CD4-positive, CD25-positive, alpha-beta regulatory T cell (primary cell): ENCODE measurements at regions not wholly inside any gene's neighbourhood (a gene's known extent, or its start where the extent isn't known, plus 50 kb on each side); places are given as distances from the start of the nearest gene placed in this dataset.

Experiments used
- ATAC-seq, 2 donors: fragments of 150-1000 bp; cut with Tn5 transposase; one replicate each; pipeline ENCODE4 v1.10.0; 2021; ENCODE audit warnings: low read depth in 2 of 2, moderate number of reproducible peaks in 2 of 2, moderate library complexity in 1 of 2
- DNase-seq, 3 donors: peaks; one replicate each; pipeline versions ENCODE4 v3.0.0 to v3.0.0-alpha.2; 2012 to 2022; ENCODE audit warnings: mixed read lengths in 1 of 3
- H3K27ac ChIP-seq: one replicate; pipeline ENCODE4 v1.7.0; 2013; ENCODE audit warnings: mild to moderate bottlenecking, low read length; ENCODE audit not compliant: insufficient read depth, poor library complexity, severe bottlenecking
- H3K27me3 ChIP-seq: one replicate; pipeline ENCODE4 v1.7.0; 2013; ENCODE audit warnings: low read length; ENCODE audit not compliant: control insufficient read depth, insufficient read depth
- H3K36me3 ChIP-seq: one replicate; pipeline ENCODE4 v1.7.0; 2013; ENCODE audit warnings: mild to moderate bottlenecking, low read length, moderate library complexity; ENCODE audit not compliant: control insufficient read depth, insufficient read depth
- H3K4me1 ChIP-seq: 2 replicates; pipeline ENCODE4 v1.7.0; 2013; ENCODE audit warnings: mild to moderate bottlenecking, low read length; ENCODE audit not compliant: insufficient read depth, control insufficient read depth, poor library complexity, severe bottlenecking
- H3K4me3 ChIP-seq: one replicate; pipeline ENCODE4 v1.7.0; 2013; ENCODE audit warnings: low read depth, mild to moderate bottlenecking, low read length, moderate library complexity
- H3K9me3 ChIP-seq, 2 experiments: 1 replicate in 1 of 2; 2 replicates in 1 of 2; pipeline ENCODE4 v1.7.0; 2013; ENCODE audit warnings: low read length in 2 of 2, mild to moderate bottlenecking in 1 of 2, moderate library complexity in 1 of 2; ENCODE audit not compliant: control insufficient read depth in 2 of 2
- H3K27ac Mint-ChIP-seq, 3 donors: one replicate each; pipeline ENCODE4 v1.8.0; 2020 to 2022; ENCODE audit warnings: mild to moderate bottlenecking in 3 of 3, mixed read lengths in 3 of 3, moderate library complexity in 2 of 3
- H3K27me3 Mint-ChIP-seq: one replicate; pipeline ENCODE4 v1.8.0; 2022; ENCODE audit warnings: mild to moderate bottlenecking, mixed read lengths
- H3K36me3 Mint-ChIP-seq: one replicate; pipeline ENCODE4 v1.8.0; 2020; ENCODE audit warnings: mixed read lengths
- H3K4me1 Mint-ChIP-seq, 4 donors: one replicate each; pipeline ENCODE4 v1.8.0; 2020 to 2022; ENCODE audit warnings: mixed read lengths in 4 of 4, mild to moderate bottlenecking in 1 of 4
- H3K4me3 Mint-ChIP-seq, 4 donors: one replicate each; pipeline ENCODE4 v1.8.0; 2020 to 2022; ENCODE audit warnings: mild to moderate bottlenecking in 4 of 4, mixed read lengths in 4 of 4, moderate library complexity in 3 of 4
- H3K9me3 Mint-ChIP-seq, 7 donors: one replicate each; pipeline ENCODE4 v1.8.0; 2020 to 2022; ENCODE audit warnings: mixed read lengths in 7 of 7, mild to moderate bottlenecking in 3 of 7, moderate library complexity in 2 of 7

DNA sequence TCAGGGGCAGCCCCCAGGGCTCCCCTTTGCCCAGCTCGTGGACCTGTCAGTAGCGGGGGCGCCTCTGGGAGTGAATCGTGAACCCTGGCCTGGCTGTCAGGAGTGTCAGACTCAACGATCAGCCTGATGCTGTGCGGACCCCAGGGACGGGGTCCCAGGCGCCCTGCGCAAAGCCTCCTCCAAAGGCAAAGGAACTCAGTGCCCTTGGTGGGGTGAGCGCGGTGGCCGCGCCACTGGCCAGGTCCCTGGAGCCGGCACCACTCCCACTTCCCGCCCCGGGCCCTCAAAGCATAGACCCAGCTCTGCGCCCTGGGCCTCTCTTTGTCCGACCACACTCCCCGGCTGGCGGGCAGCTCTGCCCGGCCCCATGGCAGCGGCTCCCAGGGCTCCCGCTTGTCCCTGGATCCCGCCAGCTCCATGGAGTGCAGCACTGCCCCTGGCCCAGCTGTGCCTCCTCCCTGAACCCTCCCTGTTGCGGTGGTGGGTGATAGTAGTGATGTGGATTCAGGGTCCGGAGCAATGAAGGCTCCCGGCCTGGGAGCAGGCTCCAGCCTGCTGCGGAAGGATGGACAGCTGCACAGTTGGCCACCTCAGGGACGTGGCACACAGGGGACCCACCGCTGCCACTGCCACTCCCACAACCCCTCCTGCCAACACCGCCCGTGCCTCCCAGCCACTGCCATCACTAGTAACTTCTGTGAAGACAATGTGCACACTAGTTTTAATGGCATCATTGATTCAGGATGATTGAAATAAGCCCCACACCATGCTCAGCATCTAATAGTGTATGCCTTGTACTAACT, 263.8 kb downstream of the ZBBX start:
- Histone ChIP-seq H3K4me3 (no peak overlapping the region), H3K4me1 (no peaks in the 10 kb centered on the region), H3K36me3 (no peaks in the 10 kb centered on the region), H3K9me3 (no peaks in the 10 kb centered on the region), H3K27ac (no peak overlapping the region), H3K27me3 (no peaks in the 10 kb centered on the region)
- DNase-seq (no peak), ATAC-seq (no peak)
- no peaks in the 10 kb centered on the region for H3K36me3 Mint-ChIP-seq
- H3K9me3 Mint-ChIP-seq: peaks cover 0 to 14% (median 3%) of the 10 kb centered on the region in 7 donors
- no peaks in the 10 kb centered on the region for H3K4me1 Mint-ChIP-seq
- H3K4me3 Mint-ChIP-seq: no peak overlapping the region
- no peaks in the 10 kb centered on the region for H3K27me3 Mint-ChIP-seq
- no peak overlapping the region for H3K27ac Mint-ChIP-seq

DNA sequence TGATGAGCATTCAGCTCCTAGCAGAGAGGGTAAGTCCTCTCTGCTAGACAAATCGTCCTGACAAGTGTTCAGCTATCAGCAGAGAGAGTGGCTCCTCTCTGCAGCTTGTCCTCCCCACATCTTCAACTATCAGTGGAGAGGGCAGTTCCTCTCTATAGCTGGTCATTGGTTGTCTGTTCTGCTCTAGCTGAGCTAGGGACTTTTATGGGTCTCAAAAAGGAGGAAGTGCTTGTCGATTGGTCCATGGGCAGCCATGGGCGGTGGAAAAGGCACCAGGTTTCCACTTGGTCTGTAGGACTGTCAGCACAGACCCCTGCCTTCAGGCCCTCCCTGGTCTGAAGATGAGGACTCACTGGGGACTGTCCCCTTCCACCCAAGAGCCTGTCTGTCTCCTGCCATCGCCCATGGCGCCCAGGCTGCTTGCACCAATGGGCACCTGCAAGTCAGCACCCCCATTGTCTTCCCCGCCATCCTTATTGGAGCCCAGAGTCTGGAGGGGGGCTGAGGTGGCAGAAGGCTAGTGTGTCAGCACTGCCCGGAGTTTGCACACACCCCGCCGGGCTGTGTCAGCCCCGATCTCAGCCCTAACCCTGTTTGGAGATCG, 264.7 kb downstream of the ZBBX start:
- Histone ChIP-seq H3K9me3 (no peaks in the 10 kb centered on the region), H3K27ac (no peak overlapping the region), H3K36me3 (no peaks in the 10 kb centered on the region), H3K27me3 (no peaks in the 10 kb centered on the region), H3K4me3 (no peak overlapping the region), H3K4me1 (no peaks in the 10 kb centered on the region)
- no peaks in the 10 kb centered on the region for H3K27me3 Mint-ChIP-seq
- H3K4me3 Mint-ChIP-seq: no peak overlapping the region
- no peaks in the 10 kb centered on the region for H3K36me3 Mint-ChIP-seq
- peaks cover 0 to 14% (median 3%) of the 10 kb centered on the region in 7 donors for H3K9me3 Mint-ChIP-seq
- no peaks in the 10 kb centered on the region for H3K4me1 Mint-ChIP-seq
- no peak overlapping the region for H3K27ac Mint-ChIP-seq
- ATAC-seq: no peak
- no peak for DNase-seq

DNA sequence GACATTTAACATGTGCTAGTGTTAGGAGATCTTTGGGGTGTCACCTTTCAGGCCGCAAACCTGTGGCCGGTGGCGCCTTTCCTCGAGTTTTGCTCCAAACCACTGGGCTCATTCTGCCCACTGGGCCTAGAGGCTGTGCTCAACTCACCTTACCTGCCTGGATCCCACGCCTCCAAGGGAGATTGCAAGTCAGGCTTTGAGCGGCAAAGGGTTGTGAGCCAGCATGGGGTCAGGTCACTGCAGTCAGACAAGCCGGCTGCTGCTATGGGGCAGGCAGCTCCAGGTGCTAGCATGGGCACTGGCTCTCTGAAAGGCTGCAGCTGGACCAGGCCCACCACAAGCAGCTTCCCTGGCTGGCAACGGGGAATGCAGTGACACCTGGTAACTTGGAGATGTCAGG, 265.5 kb downstream of the ZBBX start:
- Mint-ChIP-seq H3K27me3 (no peaks in the 10 kb centered on the region), H3K27ac (no peak overlapping the region), H3K4me1 (no peaks in the 10 kb centered on the region), H3K9me3 (peaks cover 0 to 14% (median 4%) of the 10 kb centered on the region in 7 donors), H3K36me3 (no peaks in the 10 kb centered on the region), H3K4me3 (no peak overlapping the region)
- DNase-seq (no peak), ATAC-seq (no peak)
- Histone ChIP-seq H3K27ac (no peak overlapping the region), H3K4me3 (no peak overlapping the region), H3K36me3 (no peaks in the 10 kb centered on the region), H3K27me3 (no peaks in the 10 kb centered on the region), H3K9me3 (no peaks in the 10 kb centered on the region), H3K4me1 (no peaks in the 10 kb centered on the region)

DNA sequence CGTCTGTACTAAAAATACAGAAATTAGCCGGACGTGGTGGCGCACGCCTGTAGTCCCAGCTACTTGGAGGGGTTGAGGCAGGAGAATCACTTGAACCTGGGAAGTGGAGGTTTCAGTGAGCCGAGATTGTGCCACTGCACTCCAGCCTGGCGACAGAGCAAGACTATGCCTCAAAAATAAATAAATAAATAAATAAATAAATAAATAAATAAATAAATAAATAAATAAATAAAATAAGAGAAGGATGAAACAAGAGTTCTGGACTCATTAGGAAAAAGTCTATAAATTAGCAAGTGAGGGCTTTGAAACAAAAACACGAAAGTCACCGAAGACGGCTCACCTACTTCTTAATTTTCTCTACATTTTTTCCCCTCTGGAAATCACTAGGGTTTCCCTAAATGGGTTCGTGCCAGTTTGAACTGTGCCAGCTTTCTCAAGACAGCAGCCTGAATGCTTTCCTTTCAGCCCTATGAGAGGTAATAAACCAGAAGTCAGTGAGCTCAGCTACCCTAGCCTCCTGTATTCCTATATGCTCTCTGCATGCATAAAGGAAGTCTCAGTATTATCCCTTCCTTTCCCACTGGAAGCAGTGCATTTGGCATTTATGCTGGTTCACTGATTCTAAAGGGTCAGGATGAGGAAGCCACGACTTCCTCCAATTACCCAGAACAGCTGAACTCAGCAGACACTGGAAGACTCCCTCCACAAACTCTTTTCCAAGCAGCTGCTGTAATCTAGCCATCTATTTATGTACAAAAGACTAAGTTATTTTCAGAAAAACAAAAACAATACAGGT, 266.9 kb downstream of the ZBBX start:
- Mint-ChIP-seq H3K36me3 (no peaks in the 10 kb centered on the region), H3K9me3 (peaks cover 0 to 13% (median 3%) of the 10 kb centered on the region in 7 donors), H3K27me3 (no peaks in the 10 kb centered on the region), H3K4me1 (no peaks in the 10 kb centered on the region), H3K4me3 (no peak overlapping the region), H3K27ac (no peak overlapping the region)
- DNase-seq (no peak), ATAC-seq (no peak)
- no peak overlapping the region for H3K4me3 ChIP-seq
- no peaks in the 10 kb centered on the region for H3K27me3 ChIP-seq
- H3K36me3 ChIP-seq: no peaks in the 10 kb centered on the region
- H3K4me1 ChIP-seq: no peaks in the 10 kb centered on the region
- H3K27ac ChIP-seq: no peak overlapping the region
- H3K9me3 ChIP-seq: no peaks in the 10 kb centered on the region

DNA sequence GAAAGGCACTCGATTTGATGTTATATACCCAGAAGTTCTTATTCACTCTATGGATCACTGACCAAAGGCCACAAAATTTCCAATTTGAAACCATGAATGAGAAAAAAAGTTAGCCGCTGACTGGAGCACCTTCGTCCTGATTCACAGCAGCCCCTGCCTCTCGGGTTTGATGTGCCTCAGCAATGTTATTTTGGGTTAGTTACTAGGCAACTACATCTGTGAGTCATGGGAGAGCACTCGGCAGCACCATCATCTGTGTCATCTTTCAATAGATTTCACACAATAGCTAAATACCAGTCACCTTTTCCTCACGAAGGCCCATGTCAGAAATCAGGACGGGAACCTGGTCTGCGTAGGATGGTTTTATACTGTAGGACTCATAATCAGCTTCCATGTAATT, 269.2 kb downstream of the ZBBX start:
- no peaks in the 10 kb centered on the region for H3K9me3 ChIP-seq
- H3K9me3 Mint-ChIP-seq: peaks cover 0 to 11% (median 3%) of the 10 kb centered on the region in 7 donors
- H3K4me3 ChIP-seq: no peak overlapping the region
- ATAC-seq (no peak), DNase-seq (no peak)
- no peaks in the 10 kb centered on the region for H3K36me3 Mint-ChIP-seq
- H3K27ac Mint-ChIP-seq: no peak overlapping the region
- H3K4me1 Mint-ChIP-seq: no peaks in the 10 kb centered on the region
- no peaks in the 10 kb centered on the region for H3K27me3 ChIP-seq
- H3K4me1 ChIP-seq: no peaks in the 10 kb centered on the region
- no peaks in the 10 kb centered on the region for H3K36me3 ChIP-seq
- no peak overlapping the region for H3K27ac ChIP-seq
- no peaks in the 10 kb centered on the region for H3K27me3 Mint-ChIP-seq
- H3K4me3 Mint-ChIP-seq: no peak overlapping the region

DNA sequence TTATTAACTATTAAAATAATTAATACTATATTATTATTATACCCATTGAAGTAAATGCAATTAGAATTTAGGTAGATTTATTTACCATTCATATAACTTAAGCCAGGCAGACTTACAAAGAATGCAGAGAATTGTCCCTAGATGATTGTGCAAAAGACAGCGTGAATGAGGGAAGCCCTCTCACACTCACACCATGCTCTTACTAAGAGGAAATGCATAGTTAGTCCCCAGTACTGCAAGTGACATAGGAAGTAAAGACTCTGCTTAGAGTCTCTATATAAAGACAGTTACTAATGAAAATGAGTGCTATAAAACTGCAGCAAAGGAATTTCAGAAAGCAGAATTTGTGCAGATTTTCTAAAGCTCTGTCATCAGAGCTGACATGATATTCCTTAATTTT, 270.4 kb downstream of the ZBBX start:
- no peaks in the 10 kb centered on the region for H3K36me3 Mint-ChIP-seq
- Histone ChIP-seq H3K4me1 (no peaks in the 10 kb centered on the region), H3K36me3 (no peaks in the 10 kb centered on the region), H3K27ac (no peak overlapping the region), H3K4me3 (no peak overlapping the region), H3K27me3 (no peaks in the 10 kb centered on the region), H3K9me3 (no peaks in the 10 kb centered on the region)
- no peak overlapping the region for H3K27ac Mint-ChIP-seq
- DNase-seq (no peak), ATAC-seq (no peak)
- H3K9me3 Mint-ChIP-seq: peaks cover 0 to 11% (median 3%) of the 10 kb centered on the region in 7 donors
- no peaks in the 10 kb centered on the region for H3K27me3 Mint-ChIP-seq
- no peaks in the 10 kb centered on the region for H3K4me1 Mint-ChIP-seq
- no peak overlapping the region for H3K4me3 Mint-ChIP-seq

DNA sequence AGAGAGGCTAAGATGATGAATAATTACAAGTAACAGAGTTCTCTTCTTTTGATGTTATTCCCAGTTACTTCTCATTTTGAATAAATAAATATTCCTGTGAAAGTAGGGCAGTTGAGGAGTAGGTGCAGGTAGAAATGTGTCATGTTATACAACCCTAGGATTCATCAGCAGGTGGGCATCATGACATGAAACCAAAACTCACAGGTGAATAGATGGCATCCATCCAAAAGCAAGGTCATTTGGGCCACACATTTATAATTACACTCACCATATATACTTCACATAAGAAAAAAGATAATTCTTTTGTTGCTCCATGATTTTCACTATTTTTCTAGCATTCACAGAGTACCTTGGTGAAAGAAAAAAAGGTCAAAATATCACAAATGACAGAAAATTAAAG, 273.6 kb downstream of the ZBBX start:
- H3K27ac Mint-ChIP-seq: no peak overlapping the region
- no peak overlapping the region for H3K4me3 Mint-ChIP-seq
- DNase-seq (no peak), ATAC-seq (no peak)
- H3K9me3 ChIP-seq: no peaks in the 10 kb centered on the region
- H3K27me3 ChIP-seq: no peaks in the 10 kb centered on the region
- no peaks in the 10 kb centered on the region for H3K27me3 Mint-ChIP-seq
- H3K36me3 Mint-ChIP-seq: no peaks in the 10 kb centered on the region
- H3K4me1 ChIP-seq: no peaks in the 10 kb centered on the region
- H3K4me1 Mint-ChIP-seq: no peaks in the 10 kb centered on the region
- no peak overlapping the region for H3K27ac ChIP-seq
- H3K4me3 ChIP-seq: no peak overlapping the region
- peaks cover 0 to 6% (median 0%) of the 10 kb centered on the region in 7 donors for H3K9me3 Mint-ChIP-seq
- no peaks in the 10 kb centered on the region for H3K36me3 ChIP-seq
